ENCODE measurements at regions not wholly inside any gene's neighbourhood (a gene's known extent, or its start where the extent isn't known, plus 50 kb on each side); places are given as distances from the start of the nearest gene placed in this dataset.
"Not testable (repeated sequence)": the region's sequence is repeated elsewhere in the genome, so short reads cannot be mapped to it uniquely, and the experiment has no call there.

GRCh38 chr3:15933439-15934139 is 135.8 kb upstream of the ANKRD28 start:
- no peaks in the 10 kb centered on the region for H3K4me1 ChIP-seq (ENCODE audit: control insufficient read depth in 2 of 2, insufficient read depth in 2 of 2, low read length in 2 of 2)
- no peak overlapping the region for H3K4me3 Mint-ChIP-seq
- peaks cover 0 to 1% (median 0%) of the 10 kb centered on the region in 11 donors for H3K9me3 Mint-ChIP-seq
- no peak for ATAC-seq
- no peaks in the 10 kb centered on the region for H3K4me1 Mint-ChIP-seq
- DNase-seq = no peak
- intact Hi-C loops (cut with micrococcal nuclease) = no loop called here
- ChIA-PET CTCF (no interaction called here), POLR2A (no interaction called here)
- no peaks in the 10 kb centered on the region for H3K27me3 ChIP-seq (ENCODE audit: control insufficient read depth in 2 of 2, insufficient read depth in 2 of 2, low read length in 2 of 2)
- no peak overlapping the region for H3K27ac ChIP-seq (ENCODE audit: low read depth, low read length)
- H3K36me3 Mint-ChIP-seq = no peaks in the 10 kb centered on the region
- H3K36me3 ChIP-seq (ENCODE audit: control insufficient read depth in 2 of 3, insufficient read depth in 3 of 3, low read length in 3 of 3) = no peaks in the 10 kb centered on the region
- H3K4me3 ChIP-seq (ENCODE audit: low read length) = no peak overlapping the region
- H3K27me3 Mint-ChIP-seq = peaks cover 0 to 8% (median 0%) of the 10 kb centered on the region in 5 donors
- H3K9me3 ChIP-seq (ENCODE audit: control insufficient read depth in 2 of 3, low read length in 3 of 3) = no peaks in the 10 kb centered on the region
- no peak overlapping the region for H3K27ac Mint-ChIP-seq

- Histone ChIP-seq H3K36me3 (ENCODE audit: control insufficient read depth in 2 of 3, insufficient read depth in 3 of 3, low read length in 3 of 3) (no peaks in the 10 kb centered on the region), H3K9me3 (ENCODE audit: control insufficient read depth in 2 of 3, low read length in 3 of 3) (no peaks in the 10 kb centered on the region), H3K4me1 (ENCODE audit: control insufficient read depth in 2 of 2, insufficient read depth in 2 of 2, low read length in 2 of 2) (no peaks in the 10 kb centered on the region), H3K27me3 (ENCODE audit: control insufficient read depth in 2 of 2, insufficient read depth in 2 of 2, low read length in 2 of 2) (no peaks in the 10 kb centered on the region), H3K4me3 (ENCODE audit: low read length) (no peak overlapping the region), H3K27ac (ENCODE audit: low read depth, low read length) (no peak overlapping the region)
- POLR2A ChIA-PET = no interaction called here
- Mint-ChIP-seq H3K27me3 (peaks cover 0 to 11% (median 0%) of the 10 kb centered on the region in 5 donors), H3K36me3 (no peaks in the 10 kb centered on the region), H3K4me3 (no peak overlapping the region), H3K4me1 (no peaks in the 10 kb centered on the region), H3K9me3 (peaks cover 0 to 4% (median 0%) of the 10 kb centered on the region in 11 donors), H3K27ac (no peak overlapping the region)
- CTCF ChIA-PET = no interaction called here
- no peak for ATAC-seq
- intact Hi-C loops (cut with micrococcal nuclease) = no loop called here
- no peak for DNase-seq
Observed at GRCh38 chr3:15934389-15935195, 136.8 kb upstream of the ANKRD28 start.

DNA sequence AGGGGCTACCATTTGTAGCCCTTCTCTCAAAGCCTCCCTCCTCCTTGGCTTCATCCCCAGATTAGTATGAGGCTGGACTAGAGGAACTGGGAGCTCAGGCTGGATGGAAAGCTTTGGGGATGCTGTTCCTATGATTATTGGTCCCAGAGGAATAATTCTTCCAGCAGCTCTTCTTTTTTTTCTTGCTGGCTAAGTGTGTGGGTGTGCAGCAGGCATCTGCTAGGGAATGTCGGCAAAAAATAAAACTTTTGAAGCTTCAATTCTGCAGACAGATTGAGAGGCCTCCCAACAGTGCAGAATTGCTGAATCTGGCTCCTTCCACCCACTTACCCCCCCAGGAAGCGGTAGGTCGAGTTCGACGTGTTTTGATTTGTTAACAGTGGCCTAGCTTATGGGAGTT is 138.5 kb upstream of the ANKRD28 start:
- no peak overlapping the region for H3K27ac Mint-ChIP-seq
- peaks cover 0 to 5% (median 0%) of the 10 kb centered on the region in 5 donors for H3K36me3 Mint-ChIP-seq
- ChIA-PET POLR2A (no interaction called here), CTCF (no interaction called here)
- Histone ChIP-seq H3K4me3 (ENCODE audit: low read length) (no peak overlapping the region), H3K27ac (ENCODE audit: low read depth, low read length) (no peak overlapping the region), H3K9me3 (ENCODE audit: control insufficient read depth in 2 of 3, low read length in 3 of 3) (no peaks in the 10 kb centered on the region), H3K36me3 (ENCODE audit: control insufficient read depth in 2 of 3, insufficient read depth in 3 of 3, low read length in 3 of 3) (no peaks in the 10 kb centered on the region), H3K4me1 (ENCODE audit: control insufficient read depth in 2 of 2, insufficient read depth in 2 of 2, low read length in 2 of 2) (no peaks in the 10 kb centered on the region), H3K27me3 (ENCODE audit: control insufficient read depth in 2 of 2, insufficient read depth in 2 of 2, low read length in 2 of 2) (no peaks in the 10 kb centered on the region)
- ATAC-seq (no peak), DNase-seq (no peak)
- H3K4me1 Mint-ChIP-seq = no peaks in the 10 kb centered on the region
- H3K4me3 Mint-ChIP-seq = no peak overlapping the region
- H3K27me3 Mint-ChIP-seq = peaks cover 0 to 13% (median 5%) of the 10 kb centered on the region in 5 donors
- intact Hi-C loops (cut with micrococcal nuclease) = no loop called here
- H3K9me3 Mint-ChIP-seq = peaks cover 0 to 10% (median 6%) of the 10 kb centered on the region in 11 donors

GRCh38 chr3:15940641-15941040 is 142.9 kb upstream of the ANKRD28 start:
- Histone ChIP-seq H3K27ac (ENCODE audit: low read depth, low read length) (no peak overlapping the region), H3K4me1 (ENCODE audit: control insufficient read depth in 2 of 2, insufficient read depth in 2 of 2, low read length in 2 of 2) (no peaks in the 10 kb centered on the region), H3K36me3 (ENCODE audit: control insufficient read depth in 2 of 3, insufficient read depth in 3 of 3, low read length in 3 of 3) (no peaks in the 10 kb centered on the region), H3K27me3 (ENCODE audit: control insufficient read depth in 2 of 2, insufficient read depth in 2 of 2, low read length in 2 of 2) (no peaks in the 10 kb centered on the region), H3K9me3 (ENCODE audit: control insufficient read depth in 2 of 3, low read length in 3 of 3) (no peaks in the 10 kb centered on the region), H3K4me3 (ENCODE audit: low read length) (no peak overlapping the region)
- no peak for DNase-seq
- no peak overlapping the region for H3K4me3 Mint-ChIP-seq
- intact Hi-C loops (cut with micrococcal nuclease) = no loop called here
- POLR2A ChIA-PET = no interaction called here
- CTCF ChIA-PET = no interaction called here
- no peak overlapping the region for H3K27ac Mint-ChIP-seq
- peaks cover 7 to 21% (median 9%) of the 10 kb centered on the region in 5 donors for H3K27me3 Mint-ChIP-seq
- peaks cover 0 to 6% (median 4%) of the 10 kb centered on the region in 7 donors for H3K4me1 Mint-ChIP-seq
- H3K9me3 Mint-ChIP-seq = peaks cover 0 to 15% (median 7%) of the 10 kb centered on the region in 11 donors
- ATAC-seq = no peak
- peaks cover 0 to 5% (median 0%) of the 10 kb centered on the region in 5 donors for H3K36me3 Mint-ChIP-seq

GRCh38 chr3:15941457-15941856 is 143.7 kb upstream of the ANKRD28 start:
- CTCF ChIA-PET; H3K36me3 ChIP-seq (ENCODE audit: control insufficient read depth in 2 of 3, insufficient read depth in 3 of 3, low read length in 3 of 3); H3K4me3 ChIP-seq (ENCODE audit: low read length); H3K27me3 ChIP-seq (ENCODE audit: control insufficient read depth in 2 of 2, insufficient read depth in 2 of 2, low read length in 2 of 2); intact Hi-C loops (cut with micrococcal nuclease); H3K36me3 Mint-ChIP-seq; H3K9me3 ChIP-seq (ENCODE audit: control insufficient read depth in 2 of 3, low read length in 3 of 3); ATAC-seq; H3K27ac Mint-ChIP-seq; H3K4me3 Mint-ChIP-seq; DNase-seq; H3K4me1 ChIP-seq (ENCODE audit: control insufficient read depth in 2 of 2, insufficient read depth in 2 of 2, low read length in 2 of 2); H3K4me1 Mint-ChIP-seq; POLR2A ChIA-PET; H3K27ac ChIP-seq (ENCODE audit: low read depth, low read length): not testable (repeated sequence)
- Mint-ChIP-seq H3K9me3 (peaks cover 0 to 15% (median 7%) of the 10 kb centered on the region in 11 donors), H3K27me3 (peaks cover 7 to 21% (median 9%) of the 10 kb centered on the region in 5 donors)

- Mint-ChIP-seq H3K9me3 (peaks cover 0 to 15% (median 6%) of the 10 kb centered on the region in 11 donors), H3K27ac (no peak overlapping the region), H3K27me3 (peaks cover 6 to 21% (median 8%) of the 10 kb centered on the region in 5 donors), H3K4me3 (no peak overlapping the region), H3K4me1 (peaks cover 0 to 10% (median 4%) of the 10 kb centered on the region in 7 donors), H3K36me3 (peaks cover 0 to 5% (median 0%) of the 10 kb centered on the region in 5 donors)
- ATAC-seq = no peak
- Histone ChIP-seq H3K36me3 (ENCODE audit: control insufficient read depth in 2 of 3, insufficient read depth in 3 of 3, low read length in 3 of 3) (no peaks in the 10 kb centered on the region), H3K9me3 (ENCODE audit: control insufficient read depth in 2 of 3, low read length in 3 of 3) (no peaks in the 10 kb centered on the region), H3K4me1 (ENCODE audit: control insufficient read depth in 2 of 2, insufficient read depth in 2 of 2, low read length in 2 of 2) (no peaks in the 10 kb centered on the region), H3K27ac (ENCODE audit: low read depth, low read length) (no peak overlapping the region), H3K4me3 (ENCODE audit: low read length) (no peak overlapping the region), H3K27me3 (ENCODE audit: control insufficient read depth in 2 of 2, insufficient read depth in 2 of 2, low read length in 2 of 2) (no peaks in the 10 kb centered on the region)
- intact Hi-C loops (cut with micrococcal nuclease) = no loop called here
- DNase-seq = no peak
- POLR2A ChIA-PET = no interaction called here
- CTCF ChIA-PET = no interaction called here
Observed at GRCh38 chr3:15941958-15942357, 144.2 kb upstream of the ANKRD28 start.

All from naive thymus-derived CD4-positive, alpha-beta T cell (primary cell).